Stomach (tissue), 4 donors: ENCODE measurements at regions not wholly inside any gene's neighbourhood (a gene's known extent, or its start where the extent isn't known, plus 50 kb on each side); places are given as distances from the start of the nearest gene placed in this dataset.

Experiments used
- EP300 ChIP-seq: sonication (generic); formaldehyde crosslinking; IDR thresholded peaks from one replicate; pipeline ENCODE4 v1.6.1; 2017; ENCODE audit warnings: antibody characterized with exemption
- POLR2A ChIP-seq, 4 donors: fragments of 450-650 bp; IDR thresholded peaks; one replicate each; pipeline ENCODE4 v1.6.1; 2016; ENCODE audit warnings: antibody characterized with exemption in 4 of 4, control low read depth in 2 of 4, mild to moderate bottlenecking in 1 of 4, moderate library complexity in 1 of 4
- POLR2AphosphoS5 ChIP-seq, 3 donors: sonication (generic); formaldehyde crosslinking; IDR thresholded peaks; one replicate each; pipeline ENCODE4 v1.6.1; 2016; ENCODE audit warnings: antibody characterized with exemption in 3 of 3
- TF ChIP-seq, protein P1 (sequence below), 7 experiments: fragments of 450-650 bp in 4 of 7; fragments of 200-600 bp in 3 of 7; sonication (generic) in 3 of 7; IDR thresholded peaks; one replicate each; pipeline ENCODE4 v1.5.1; 2016 to 2019; ENCODE audit warnings: antibody characterized with exemption in 7 of 7, control low read depth in 2 of 7, mild to moderate bottlenecking in 1 of 7

DNA sequence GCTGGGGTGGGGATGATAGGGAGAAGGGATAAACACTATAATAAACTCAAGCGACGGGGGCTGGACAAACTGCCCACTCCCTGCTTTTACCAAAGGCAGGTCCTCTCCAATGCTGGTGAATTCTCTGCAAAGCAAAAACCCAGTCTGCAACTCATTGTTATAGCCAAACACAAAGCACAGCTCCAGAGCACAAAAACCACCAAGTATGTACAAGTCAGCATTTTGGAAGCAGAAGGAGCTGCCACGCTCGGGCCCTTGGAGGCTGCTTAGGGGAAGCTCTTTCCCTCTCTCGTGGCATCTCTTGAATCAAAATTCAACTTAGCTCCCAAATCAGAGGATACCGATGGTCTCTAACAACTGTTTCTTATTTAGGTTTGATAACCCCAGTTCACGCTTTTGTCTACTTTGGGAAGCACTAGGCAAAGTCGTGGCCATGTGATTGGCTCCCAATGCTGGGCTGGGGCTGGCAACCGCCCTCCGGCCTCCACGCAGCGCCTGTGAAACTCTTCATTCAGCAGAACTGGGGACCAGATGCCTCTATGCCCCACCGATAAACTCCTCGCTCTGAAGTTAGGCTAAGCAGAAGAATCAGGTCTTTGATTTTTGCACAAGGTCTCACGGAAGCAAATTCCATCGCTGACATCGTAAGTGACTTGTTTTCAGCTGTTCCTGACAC lies 158.5 kb upstream of the FOXN3 start:
- TF ChIP-seq, protein P1, sequence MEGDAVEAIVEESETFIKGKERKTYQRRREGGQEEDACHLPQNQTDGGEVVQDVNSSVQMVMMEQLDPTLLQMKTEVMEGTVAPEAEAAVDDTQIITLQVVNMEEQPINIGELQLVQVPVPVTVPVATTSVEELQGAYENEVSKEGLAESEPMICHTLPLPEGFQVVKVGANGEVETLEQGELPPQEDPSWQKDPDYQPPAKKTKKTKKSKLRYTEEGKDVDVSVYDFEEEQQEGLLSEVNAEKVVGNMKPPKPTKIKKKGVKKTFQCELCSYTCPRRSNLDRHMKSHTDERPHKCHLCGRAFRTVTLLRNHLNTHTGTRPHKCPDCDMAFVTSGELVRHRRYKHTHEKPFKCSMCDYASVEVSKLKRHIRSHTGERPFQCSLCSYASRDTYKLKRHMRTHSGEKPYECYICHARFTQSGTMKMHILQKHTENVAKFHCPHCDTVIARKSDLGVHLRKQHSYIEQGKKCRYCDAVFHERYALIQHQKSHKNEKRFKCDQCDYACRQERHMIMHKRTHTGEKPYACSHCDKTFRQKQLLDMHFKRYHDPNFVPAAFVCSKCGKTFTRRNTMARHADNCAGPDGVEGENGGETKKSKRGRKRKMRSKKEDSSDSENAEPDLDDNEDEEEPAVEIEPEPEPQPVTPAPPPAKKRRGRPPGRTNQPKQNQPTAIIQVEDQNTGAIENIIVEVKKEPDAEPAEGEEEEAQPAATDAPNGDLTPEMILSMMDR (IDR thresholded peaks at IDR 0.05), result no peak
- TF ChIP-seq POLR2A (IDR thresholded peaks at IDR 0.05) (no peak), POLR2AphosphoS5 (IDR thresholded peaks at IDR 0.05) (no peak), EP300 (no peak)
